ENCODE measurements at regions not wholly inside any gene's neighbourhood (a gene's known extent, or its start where the extent isn't known, plus 50 kb on each side); places are given as distances from the start of the nearest gene placed in this dataset.

DNA sequence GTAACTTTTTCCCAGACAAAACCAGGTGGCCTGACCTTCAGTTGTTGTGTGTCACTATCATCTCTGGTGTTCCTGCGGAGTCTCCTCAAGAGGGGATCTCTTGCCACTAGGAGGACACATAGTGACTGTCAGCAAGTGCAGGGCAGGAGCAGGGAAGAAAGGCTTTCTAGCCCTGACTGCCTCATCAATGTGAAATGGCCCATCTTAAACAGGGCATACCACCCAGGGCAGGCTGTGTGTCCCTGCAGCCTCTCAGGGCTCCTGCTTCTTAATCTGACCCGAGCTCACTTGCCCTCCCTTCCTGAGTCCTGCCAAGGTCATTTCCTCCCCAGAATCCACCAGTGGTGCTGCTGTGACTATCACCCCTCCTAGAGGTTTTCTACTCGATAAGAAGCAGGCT is 57.4 kb upstream of the SIMC1 start:
- H3K27me3 ChIP-seq (ENCODE audit: low read length): no peaks in the 10 kb centered on the region
- DNase-seq (no peak), ATAC-seq (no peak)
- intact Hi-C loops (cut with micrococcal nuclease): no loop called here
- H3K9me3 ChIP-seq (ENCODE audit: low read length): no peaks in the 10 kb centered on the region
- H3K36me3 ChIP-seq (ENCODE audit: low read depth, low read length): no peaks in the 10 kb centered on the region
- no peaks in the 10 kb centered on the region for H4K20me1 ChIP-seq (ENCODE audit: low read length)
- H3K9me2 ChIP-seq (replicated peaks; ENCODE audit: low read length): no peaks in the 10 kb centered on the region
- H3K79me2 ChIP-seq (ENCODE audit: low read length): no peaks in the 10 kb centered on the region
- POLR2A ChIA-PET (ENCODE audit: unreplicated experiment): no interaction called here
- H3F3A ChIP-seq (ENCODE audit: low read length, unreplicated experiment): no peaks in the 10 kb centered on the region
- no peaks in the 10 kb centered on the region for H3K4me1 ChIP-seq (ENCODE audit: insufficient read depth, low read length)
- CTCF ChIA-PET: no interaction called here
- no peak overlapping the region for H2AFZ ChIP-seq (ENCODE audit: low read length)
- H3K27ac ChIP-seq (ENCODE audit: low read length): no peak overlapping the region
- no TSS peak for BruUV-seq (replicated peaks)
- no peak overlapping the region for H3K4me3 ChIP-seq (ENCODE audit: low read length)
- H3K4me2 ChIP-seq (ENCODE audit: low read length): no peak overlapping the region
- TF ChIP-seq EZH2phosphoT487 (IDR thresholded peaks at IDR 0.05; ENCODE audit: borderline replicate concordance, low read length) (no peak), EZH2 (IDR thresholded peaks at IDR 0.05; ENCODE audit: low read length, unreplicated experiment) (no peak)
- TF ChIP-seq, protein P1, sequence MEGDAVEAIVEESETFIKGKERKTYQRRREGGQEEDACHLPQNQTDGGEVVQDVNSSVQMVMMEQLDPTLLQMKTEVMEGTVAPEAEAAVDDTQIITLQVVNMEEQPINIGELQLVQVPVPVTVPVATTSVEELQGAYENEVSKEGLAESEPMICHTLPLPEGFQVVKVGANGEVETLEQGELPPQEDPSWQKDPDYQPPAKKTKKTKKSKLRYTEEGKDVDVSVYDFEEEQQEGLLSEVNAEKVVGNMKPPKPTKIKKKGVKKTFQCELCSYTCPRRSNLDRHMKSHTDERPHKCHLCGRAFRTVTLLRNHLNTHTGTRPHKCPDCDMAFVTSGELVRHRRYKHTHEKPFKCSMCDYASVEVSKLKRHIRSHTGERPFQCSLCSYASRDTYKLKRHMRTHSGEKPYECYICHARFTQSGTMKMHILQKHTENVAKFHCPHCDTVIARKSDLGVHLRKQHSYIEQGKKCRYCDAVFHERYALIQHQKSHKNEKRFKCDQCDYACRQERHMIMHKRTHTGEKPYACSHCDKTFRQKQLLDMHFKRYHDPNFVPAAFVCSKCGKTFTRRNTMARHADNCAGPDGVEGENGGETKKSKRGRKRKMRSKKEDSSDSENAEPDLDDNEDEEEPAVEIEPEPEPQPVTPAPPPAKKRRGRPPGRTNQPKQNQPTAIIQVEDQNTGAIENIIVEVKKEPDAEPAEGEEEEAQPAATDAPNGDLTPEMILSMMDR (conservative IDR thresholded peaks at IDR 0.05; ENCODE audit: low read depth, low read length): no peak
- no peak overlapping the region for H3K9ac ChIP-seq (ENCODE audit: low read length)

DNA sequence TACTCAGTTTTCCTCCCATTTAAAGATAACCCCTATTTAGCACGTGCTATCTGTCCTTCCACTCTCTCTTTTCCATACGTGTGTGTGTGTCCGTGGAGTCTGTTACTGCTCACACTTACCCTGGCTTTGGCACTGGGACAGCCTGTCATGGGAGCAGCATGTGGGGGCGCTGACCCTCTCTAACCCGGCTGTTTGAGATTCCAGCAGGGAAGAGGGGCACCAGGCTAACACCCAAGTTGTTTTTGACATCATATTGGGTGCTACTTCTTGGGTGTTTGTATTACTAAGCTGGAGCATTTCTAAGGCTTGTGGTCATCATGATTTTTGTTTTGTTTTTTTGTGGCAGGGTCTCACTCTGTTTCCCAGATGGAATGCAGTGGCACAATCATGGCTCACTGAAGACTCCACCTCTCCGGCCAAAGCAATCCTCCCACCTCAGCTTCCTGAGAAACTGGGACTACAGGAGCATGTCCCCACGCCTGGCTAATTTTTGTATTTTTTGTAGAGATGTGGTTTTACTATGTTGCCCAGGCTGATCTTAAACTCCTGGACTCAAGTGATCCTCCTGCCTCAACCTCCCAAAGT is 56.9 kb upstream of the SIMC1 start:
- Histone ChIP-seq H3K4me1 (ENCODE audit: insufficient read depth, low read length) (no peaks in the 10 kb centered on the region), H3K27me3 (ENCODE audit: low read length) (no peaks in the 10 kb centered on the region), H3F3A (ENCODE audit: low read length, unreplicated experiment) (no peaks in the 10 kb centered on the region), H3K9ac (ENCODE audit: low read length) (no peak overlapping the region), H3K36me3 (ENCODE audit: low read depth, low read length) (no peaks in the 10 kb centered on the region), H3K9me2 (replicated peaks; ENCODE audit: low read length) (no peaks in the 10 kb centered on the region), H3K4me2 (ENCODE audit: low read length) (no peak overlapping the region), H2AFZ (ENCODE audit: low read length) (no peak overlapping the region), H3K27ac (ENCODE audit: low read length) (no peak overlapping the region), H4K20me1 (ENCODE audit: low read length) (no peaks in the 10 kb centered on the region), H3K79me2 (ENCODE audit: low read length) (no peaks in the 10 kb centered on the region), H3K4me3 (ENCODE audit: low read length) (no peak overlapping the region), H3K9me3 (ENCODE audit: low read length) (no peaks in the 10 kb centered on the region)
- ChIA-PET CTCF (no interaction called here), POLR2A (ENCODE audit: unreplicated experiment) (no interaction called here)
- intact Hi-C loops (cut with micrococcal nuclease): no loop called here
- DNase-seq: no peak
- no TSS peak for BruUV-seq (replicated peaks)
- no peak for ATAC-seq
- TF ChIP-seq, protein P1 (conservative IDR thresholded peaks at IDR 0.05; ENCODE audit: low read depth, low read length): no peak
- TF ChIP-seq EZH2phosphoT487 (IDR thresholded peaks at IDR 0.05; ENCODE audit: borderline replicate concordance, low read length): no peak
- no peak for TF ChIP-seq EZH2 (IDR thresholded peaks at IDR 0.05; ENCODE audit: low read length, unreplicated experiment)

- Histone ChIP-seq H3K9me2 (replicated peaks; ENCODE audit: low read length) (no peaks in the 10 kb centered on the region), H3F3A (ENCODE audit: low read length, unreplicated experiment) (no peaks in the 10 kb centered on the region), H3K27me3 (ENCODE audit: low read length) (no peaks in the 10 kb centered on the region), H3K4me3 (ENCODE audit: low read length) (no peak overlapping the region), H3K36me3 (ENCODE audit: low read depth, low read length) (no peaks in the 10 kb centered on the region), H3K79me2 (ENCODE audit: low read length) (no peaks in the 10 kb centered on the region), H3K9ac (ENCODE audit: low read length) (no peak overlapping the region), H4K20me1 (ENCODE audit: low read length) (no peaks in the 10 kb centered on the region), H3K27ac (ENCODE audit: low read length) (no peak overlapping the region), H3K4me1 (ENCODE audit: insufficient read depth, low read length) (no peaks in the 10 kb centered on the region), H3K9me3 (ENCODE audit: low read length) (no peaks in the 10 kb centered on the region), H3K4me2 (ENCODE audit: low read length) (no peak overlapping the region), H2AFZ (ENCODE audit: low read length) (no peak overlapping the region)
- TF ChIP-seq EZH2 (IDR thresholded peaks at IDR 0.05; ENCODE audit: low read length, unreplicated experiment) (no peak), EZH2phosphoT487 (IDR thresholded peaks at IDR 0.05; ENCODE audit: borderline replicate concordance, low read length) (no peak)
- TF ChIP-seq, protein P1 (conservative IDR thresholded peaks at IDR 0.05; ENCODE audit: low read depth, low read length): no peak
- DNase-seq (no peak), ATAC-seq (no peak)
- intact Hi-C loops (cut with micrococcal nuclease): no loop called here
- POLR2A ChIA-PET (ENCODE audit: unreplicated experiment): no interaction called here
- CTCF ChIA-PET: no interaction called here
- BruUV-seq (replicated peaks): no TSS peak
These were observed 54.7 kb upstream of the SIMC1 start for GRCh38 chr5:176183321-176184074.

Data from PC-3 (cell line).